Hepatocyte (in vitro differentiated cells): ENCODE measurements at regions not wholly inside any gene's neighbourhood (a gene's known extent, or its start where the extent isn't known, plus 50 kb on each side); places are given as distances from the start of the nearest gene placed in this dataset.
A peak's percentile ranks its signal among the peaks of the same experiment; 100 is the strongest.

ENCODE experiments used
- DNase-seq: peaks from one replicate; pipeline ENCODE4 v3.0.0-alpha.2; 2016; ENCODE audit warnings: low spot score
- H2AFZ ChIP-seq: fragments of 200-600 bp; sonication (generic); 2 replicates; pipeline ENCODE4 v1.6.0; 2016; ENCODE audit warnings: antibody characterized with exemption, mild to moderate bottlenecking
- H3K27ac ChIP-seq: fragments of 200-600 bp; sonication (generic); 2 replicates; pipeline ENCODE4 v1.5.1; 2016; ENCODE audit warnings: mild to moderate bottlenecking
- H3K27me3 ChIP-seq: fragments of 200-600 bp; sonication (generic); 2 replicates; pipeline ENCODE4 v1.6.1; 2016
- H3K36me3 ChIP-seq: fragments of 200-600 bp; sonication (generic); replicated peaks from 2 replicates; pipeline ENCODE4 v1.5.1; 2016; ENCODE audit warnings: low read depth; ENCODE audit not compliant: insufficient read depth
- H3K4me1 ChIP-seq: fragments of 200-600 bp; sonication (generic); 2 replicates; pipeline ENCODE4 v1.5.1; 2016; ENCODE audit warnings: mild to moderate bottlenecking, moderate library complexity; ENCODE audit not compliant: insufficient read depth
- H3K4me2 ChIP-seq: fragments of 200-600 bp; sonication (generic); 2 replicates; pipeline ENCODE4 v1.6.0; 2016
- H3K4me3 ChIP-seq: fragments of 200-600 bp; sonication (generic); 2 replicates; pipeline ENCODE4 v1.5.1; 2016; ENCODE audit warnings: mild to moderate bottlenecking
- H3K79me2 ChIP-seq: fragments of 200-600 bp; sonication (generic); 2 replicates; pipeline ENCODE4 v1.6.0; 2017; ENCODE audit warnings: mild to moderate bottlenecking
- H3K9me2 ChIP-seq: fragments of 200-600 bp; sonication (generic); replicated peaks from 2 replicates; pipeline ENCODE4 v1.6.0; 2017; ENCODE audit warnings: mild to moderate bottlenecking; ENCODE audit not compliant: insufficient read depth
- H3K9me3 ChIP-seq: fragments of 200-600 bp; sonication (generic); 2 replicates; pipeline ENCODE4 v1.5.1; 2016; ENCODE audit warnings: low read depth, mild to moderate bottlenecking
- H4K20me1 ChIP-seq: fragments of 200-600 bp; sonication (generic); 2 replicates; pipeline ENCODE4 v1.6.0; 2016; ENCODE audit warnings: mild to moderate bottlenecking; ENCODE audit not compliant: insufficient read depth, poor library complexity, severe bottlenecking
- CTCF ChIP-seq: fragments of 200-600 bp; sonication (generic); IDR thresholded peaks from 2 replicates; pipeline ENCODE4 v1.5.1; 2016; ENCODE audit warnings: antibody characterized with exemption, mild to moderate bottlenecking; ENCODE audit not compliant: poor library complexity
- EZH2 ChIP-seq: fragments of 200-600 bp; sonication (generic); IDR thresholded peaks from 2 replicates; pipeline ENCODE4 v1.6.1; 2016; ENCODE audit warnings: antibody characterized with exemption, mild to moderate bottlenecking, borderline replicate concordance
- EZH2phosphoT487 ChIP-seq: fragments of 200-600 bp; sonication (generic); IDR thresholded peaks from one replicate; pipeline ENCODE4 v1.6.1; 2018; ENCODE audit warnings: antibody characterized with exemption, mild to moderate bottlenecking, low read depth, moderate library complexity; ENCODE audit not compliant: unreplicated experiment, severe bottlenecking
- WGBS: methylation state at CpG from one replicate; pipeline ENCODE4 v1.1.6; 2016; ENCODE audit warnings: low lambda C conversion rate; ENCODE audit errors: missing lambda C conversion rate; 5-methylcytosine and 5-hydroxymethylcytosine counted together

DNA sequence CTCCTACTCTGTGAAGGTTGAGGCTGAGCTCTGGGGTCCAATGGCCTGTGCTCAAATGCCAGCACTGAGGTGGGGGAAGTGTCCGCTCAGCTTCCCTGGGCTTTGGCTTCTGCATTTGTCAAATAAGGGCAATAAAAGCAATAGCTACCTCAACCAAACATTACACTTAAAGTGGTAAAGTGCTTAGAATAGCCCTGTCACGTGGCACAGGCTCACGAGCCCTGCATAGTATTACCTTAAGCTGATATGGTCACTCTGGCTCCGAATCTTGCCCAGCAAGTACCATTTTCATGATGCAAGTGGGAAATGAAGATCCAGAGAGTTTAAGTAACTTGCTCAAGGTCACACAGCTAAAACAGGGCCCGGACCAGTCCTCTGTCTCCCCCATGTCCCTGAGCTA is 451.1 kb upstream of the ZMIZ1 start:
- no peak overlapping the region for H3K4me3 ChIP-seq
- H3K9me3 ChIP-seq, result no peaks in the 10 kb centered on the region
- no peaks in the 10 kb centered on the region for H3K27me3 ChIP-seq
- H3K79me2 ChIP-seq, result no peaks in the 10 kb centered on the region
- peak; percentile 50 for DNase-seq
- H3K9me2 ChIP-seq, result no peaks in the 10 kb centered on the region
- no peak overlapping the region for H2AFZ ChIP-seq
- no peaks in the 10 kb centered on the region for H4K20me1 ChIP-seq
- WGBS, result 76% methylated on average over 5 of the region's 5 CpGs
- no peak overlapping the region for H3K4me2 ChIP-seq
- no peaks in the 10 kb centered on the region for H3K36me3 ChIP-seq
- peaks cover 34% of the 10 kb centered on the region for H3K4me1 ChIP-seq
- peak overlapping the region; percentile 28 for H3K27ac ChIP-seq
- TF ChIP-seq CTCF, result no peak

GRCh38 chr10:78618050-78618449 is 450.7 kb upstream of the ZMIZ1 start:
- no peak for DNase-seq
- H3K4me3 ChIP-seq, result no peak overlapping the region
- H3K79me2 ChIP-seq, result no peaks in the 10 kb centered on the region
- no peaks in the 10 kb centered on the region for H3K27me3 ChIP-seq
- H3K4me1 ChIP-seq, result peaks cover 35% of the 10 kb centered on the region
- H3K9me3 ChIP-seq, result no peaks in the 10 kb centered on the region
- H2AFZ ChIP-seq, result no peak overlapping the region
- 98% methylated on average over 4 of the region's 4 CpGs for WGBS
- H4K20me1 ChIP-seq, result no peaks in the 10 kb centered on the region
- no peak for TF ChIP-seq EZH2
- no peak for TF ChIP-seq EZH2phosphoT487
- TF ChIP-seq CTCF, result no peak
- H3K27ac ChIP-seq, result peak overlapping the region; percentile 28
- no peak overlapping the region for H3K4me2 ChIP-seq
- H3K36me3 ChIP-seq, result no peaks in the 10 kb centered on the region
- no peaks in the 10 kb centered on the region for H3K9me2 ChIP-seq

DNA sequence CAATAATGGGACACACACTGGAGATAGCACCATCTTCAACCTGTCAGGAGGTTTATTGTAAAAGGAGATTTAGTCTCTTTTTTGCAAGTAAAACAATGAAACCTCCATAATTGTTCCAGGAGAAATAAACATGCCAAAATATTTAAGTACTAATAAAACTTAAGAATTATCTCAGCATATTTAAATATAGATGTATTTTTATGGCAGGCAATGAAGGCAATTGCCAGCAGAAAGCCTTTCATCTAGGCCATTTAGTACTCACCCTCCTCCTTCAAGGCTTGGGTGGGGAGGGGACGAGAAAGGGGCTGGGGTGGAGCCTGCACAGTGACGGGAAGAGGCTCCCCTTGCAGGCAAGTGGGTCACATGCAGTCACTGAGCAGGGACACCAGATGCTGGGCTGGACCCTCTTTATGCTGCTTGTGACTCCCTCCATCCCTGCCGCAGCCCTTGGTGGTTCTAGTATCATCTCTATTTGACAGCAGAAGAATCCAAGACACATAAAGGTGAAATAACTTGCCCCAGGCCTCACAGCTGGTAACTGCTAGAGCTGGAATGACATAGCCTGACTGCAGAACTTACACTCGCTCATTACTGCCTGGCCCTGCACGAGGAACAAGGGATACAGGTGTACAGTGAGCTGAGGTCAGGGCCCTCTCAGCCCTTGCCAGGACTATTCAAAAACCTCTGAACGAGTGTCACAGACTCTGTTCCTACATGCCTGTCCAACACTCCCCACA is 449.5 kb upstream of the ZMIZ1 start:
- Histone ChIP-seq H3K4me2 (no peak overlapping the region), H3K79me2 (no peaks in the 10 kb centered on the region), H2AFZ (no peak overlapping the region), H3K4me3 (no peak overlapping the region), H4K20me1 (no peaks in the 10 kb centered on the region), H3K27me3 (no peaks in the 10 kb centered on the region), H3K27ac (peak overlapping the region; percentile 75), H3K36me3 (no peaks in the 10 kb centered on the region), H3K4me1 (peaks cover 43% of the 10 kb centered on the region), H3K9me2 (no peaks in the 10 kb centered on the region), H3K9me3 (no peaks in the 10 kb centered on the region)
- 47% methylated on average over 6 of the region's 6 CpGs for WGBS
- no peak for TF ChIP-seq CTCF
- TF ChIP-seq EZH2, result no peak
- no peak for TF ChIP-seq EZH2phosphoT487
- peak; percentile 54 for DNase-seq

DNA sequence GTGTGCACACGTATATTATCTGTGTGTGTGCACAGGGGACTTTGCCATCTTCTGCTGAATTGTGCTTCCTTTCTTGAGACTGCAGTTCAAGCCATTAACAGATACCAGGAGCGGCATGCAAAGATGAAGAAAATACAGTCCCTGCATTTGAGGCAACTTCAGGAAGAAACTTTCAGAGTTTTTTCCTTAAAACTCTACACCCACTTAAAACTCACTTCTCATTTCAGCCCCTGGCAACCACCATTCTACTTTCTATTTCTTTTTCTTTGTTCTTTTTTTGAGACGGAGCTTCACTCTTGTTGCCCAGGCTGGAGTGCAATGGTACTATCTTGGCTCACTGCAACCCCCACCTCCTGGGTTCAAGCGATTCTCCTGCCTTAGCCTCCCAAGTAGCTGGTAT is 448.9 kb upstream of the ZMIZ1 start:
- no peak for DNase-seq
- Histone ChIP-seq H3K4me1 (peaks cover 43% of the 10 kb centered on the region), H3K27ac (peak overlapping the region; percentile 71), H4K20me1 (no peaks in the 10 kb centered on the region), H3K4me3 (no peak overlapping the region), H3K9me3 (no peaks in the 10 kb centered on the region), H3K36me3 (no peaks in the 10 kb centered on the region), H3K9me2 (no peaks in the 10 kb centered on the region), H3K4me2 (no peak overlapping the region), H3K79me2 (no peaks in the 10 kb centered on the region), H3K27me3 (no peaks in the 10 kb centered on the region), H2AFZ (no peak overlapping the region)
- 84% methylated on average over 4 of the region's 4 CpGs for WGBS
- TF ChIP-seq EZH2phosphoT487 (no peak), EZH2 (no peak), CTCF (no peak)
